HG03039 (cell line): ENCODE measurements at regions not wholly inside any gene's neighbourhood (a gene's known extent, or its start where the extent isn't known, plus 50 kb on each side); places are given as distances from the start of the nearest gene placed in this dataset.
"Not testable (repeated sequence)": the region's sequence is repeated elsewhere in the genome, so short reads cannot be mapped to it uniquely, and the experiment has no call there.

ENCODE experiments used
- ATAC-seq: cut with Tn5 transposase; IDR thresholded peaks from one replicate; pipeline ENCODE4 v1.9.1; 2021; ENCODE audit warnings: mild to moderate bottlenecking, moderate library complexity; ENCODE audit not compliant: unreplicated experiment

DNA sequence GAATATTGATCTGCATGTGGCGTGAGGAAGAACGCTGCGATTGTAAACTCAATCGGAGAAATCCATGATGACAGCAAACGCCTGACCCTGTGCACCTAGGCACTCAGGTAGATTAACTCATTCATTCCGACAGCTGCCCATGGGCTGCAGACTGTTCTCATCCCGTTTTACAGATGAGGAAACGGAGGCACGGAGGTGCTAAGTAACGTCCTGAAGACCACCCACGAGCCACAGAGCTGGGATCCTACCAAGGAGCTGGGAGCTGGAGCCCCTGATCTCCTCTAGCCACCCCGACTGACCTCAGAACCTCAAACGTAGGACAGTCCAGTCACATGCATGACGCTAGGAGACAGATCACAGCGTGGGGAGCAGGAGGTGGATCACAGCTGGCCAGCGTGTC lies 1092.7 kb downstream of the BRD1 start:
- no peak for ATAC-seq

- ATAC-seq: no peak
Measured at GRCh38 chr22:48734359-48734758, 1093.3 kb downstream of the BRD1 start.

- no peak for ATAC-seq
Measured at GRCh38 chr22:48729499-48730171, 1098.0 kb downstream of the BRD1 start.

DNA sequence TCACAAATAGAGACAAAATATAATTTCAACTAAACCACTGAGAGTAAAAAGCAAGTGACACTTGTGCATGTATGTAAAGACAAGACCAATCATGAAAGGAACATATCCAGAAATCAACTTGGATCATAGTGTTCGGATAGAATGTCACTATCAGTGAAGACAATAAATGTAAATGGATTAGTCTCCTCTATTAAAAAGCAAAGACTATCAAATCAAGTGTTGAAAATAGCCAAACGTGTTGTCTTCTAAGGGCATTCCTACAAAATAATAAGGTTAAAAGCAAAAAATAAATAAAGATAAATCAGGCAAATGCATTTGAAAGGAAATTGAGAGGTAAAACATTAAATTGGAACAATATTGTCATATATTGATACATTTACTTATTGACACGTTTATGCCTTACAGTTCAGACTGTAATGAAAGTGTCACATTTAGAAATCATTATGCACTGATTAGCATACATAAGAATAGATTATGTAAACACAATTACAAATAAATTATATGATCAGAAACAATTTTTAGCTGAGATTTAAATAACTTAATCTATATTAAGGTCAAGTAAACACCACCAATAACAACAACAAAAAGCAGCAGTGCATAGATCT lies 1100.1 kb downstream of the BRD1 start:
- no peak for ATAC-seq

GRCh38 chr22:48724899-48725298 lies 1102.8 kb downstream of the BRD1 start:
- no peak for ATAC-seq

- no peak for ATAC-seq
Measured at GRCh38 chr22:48722661-48723060, 1105.0 kb downstream of the BRD1 start.

DNA sequence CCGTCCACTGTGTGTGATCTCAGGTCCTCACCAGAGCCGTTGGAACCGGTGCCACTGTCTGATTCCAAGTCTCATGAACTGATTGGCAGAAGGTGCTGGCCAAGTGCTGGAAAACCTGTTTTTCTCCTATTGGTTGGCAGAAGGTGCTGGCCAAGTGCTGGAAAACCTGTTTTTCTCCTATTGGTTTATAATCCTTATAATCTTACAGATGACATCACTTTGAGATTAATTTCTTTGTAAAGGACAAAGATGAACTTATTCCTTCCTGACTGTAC lies 1106.3 kb downstream of the BRD1 start:
- ATAC-seq: no peak

GRCh38 chr22:48720662-48721394 lies 1106.8 kb downstream of the BRD1 start:
- no peak for ATAC-seq

GRCh38 chr22:48719978-48720661 lies 1107.6 kb downstream of the BRD1 start:
- no peak for ATAC-seq

DNA sequence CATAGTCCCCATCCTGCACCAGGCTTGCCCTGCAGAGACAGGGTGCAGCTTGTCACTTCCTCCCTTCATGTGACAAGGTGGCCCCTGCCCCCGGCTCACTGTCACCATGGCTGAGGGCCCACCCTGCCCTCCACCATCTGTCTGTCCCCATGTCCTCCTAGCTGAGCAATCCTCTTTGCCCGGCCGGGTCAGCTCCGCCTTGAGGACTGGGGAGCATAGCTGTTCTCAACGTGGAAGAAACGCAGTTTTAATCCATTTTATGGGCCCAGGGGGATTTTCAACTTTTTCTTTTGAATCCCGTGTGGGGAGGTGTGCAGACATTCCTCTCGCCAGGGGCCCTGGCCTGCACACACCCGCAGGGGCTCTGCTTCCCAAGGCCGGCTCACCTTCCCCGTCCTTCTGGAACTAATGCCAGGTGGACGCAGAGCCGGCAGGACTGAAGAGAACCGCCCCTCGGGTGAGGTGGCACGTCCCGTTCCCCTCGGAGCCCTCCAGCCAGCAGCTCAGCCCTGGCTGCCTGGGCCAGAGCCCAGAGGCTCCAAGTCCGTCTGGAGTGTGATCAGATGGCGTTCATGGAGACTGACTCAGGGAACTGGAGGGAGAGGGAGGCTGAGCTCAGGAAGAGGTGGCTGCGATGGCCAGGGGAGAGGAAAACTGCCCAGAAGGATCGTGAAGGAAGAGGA lies 1108.7 kb downstream of the BRD1 start:
- no peak for ATAC-seq

DNA sequence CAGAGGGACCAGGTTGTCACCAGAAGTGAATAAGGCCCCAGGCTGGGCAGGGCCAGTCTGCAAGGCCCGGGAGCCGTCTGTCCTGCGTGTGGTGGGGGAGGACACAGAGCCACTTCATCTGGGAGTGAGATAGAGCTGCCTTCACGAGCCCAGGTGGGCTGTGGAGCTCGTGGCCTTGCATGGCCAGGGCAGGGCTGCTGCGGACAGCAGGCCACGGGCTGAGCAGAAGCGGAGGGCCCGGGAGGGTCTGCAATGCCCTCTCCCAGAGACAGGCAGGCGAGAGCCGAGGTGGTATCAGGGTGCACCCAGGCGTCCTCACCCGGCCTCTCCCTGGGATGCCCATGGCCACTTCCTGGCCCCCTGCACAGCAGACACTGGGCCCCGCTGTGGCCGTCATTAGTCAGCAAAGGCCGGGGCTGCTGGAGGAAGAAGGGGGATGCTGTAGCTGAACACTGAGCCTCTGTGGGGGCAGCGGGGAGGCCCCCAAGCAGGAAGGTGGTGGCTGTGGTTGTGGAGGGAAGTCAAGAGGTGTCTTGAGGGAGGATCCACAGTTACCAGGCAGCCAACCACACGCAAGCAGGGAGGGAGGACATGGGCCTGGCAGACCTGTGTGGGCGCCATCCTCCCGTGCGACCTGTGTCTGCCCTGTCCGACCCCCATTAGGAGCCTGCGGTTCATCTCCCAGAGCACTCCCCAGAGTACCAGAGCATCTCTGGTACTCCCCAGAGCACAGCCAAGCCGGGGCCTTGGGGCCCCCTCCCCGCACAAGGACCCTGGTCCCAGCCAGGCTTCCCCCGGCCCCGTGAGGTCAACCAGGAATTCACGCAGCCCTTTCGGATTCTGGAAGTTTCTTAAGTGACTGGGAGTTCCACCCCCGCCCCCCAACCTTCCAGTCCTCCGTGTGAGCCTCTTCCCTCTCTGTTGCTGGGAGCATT lies 1109.5 kb downstream of the BRD1 start:
- ATAC-seq: no peak

- no peak for ATAC-seq
Measured at GRCh38 chr22:48717076-48717810, 1110.4 kb downstream of the BRD1 start.

- not testable (repeated sequence) for ATAC-seq
Measured at GRCh38 chr22:48716154-48716553, 1111.5 kb downstream of the BRD1 start.

GRCh38 chr22:48715511-48715910 lies 1112.2 kb downstream of the BRD1 start:
- ATAC-seq: no peak

- no peak for ATAC-seq
Measured at GRCh38 chr22:48714231-48714630, 1113.4 kb downstream of the BRD1 start.

GRCh38 chr22:48713272-48714205 lies 1114.1 kb downstream of the BRD1 start:
- no peak for ATAC-seq

- no peak for ATAC-seq
Measured at GRCh38 chr22:48712558-48713271, 1115.0 kb downstream of the BRD1 start.

DNA sequence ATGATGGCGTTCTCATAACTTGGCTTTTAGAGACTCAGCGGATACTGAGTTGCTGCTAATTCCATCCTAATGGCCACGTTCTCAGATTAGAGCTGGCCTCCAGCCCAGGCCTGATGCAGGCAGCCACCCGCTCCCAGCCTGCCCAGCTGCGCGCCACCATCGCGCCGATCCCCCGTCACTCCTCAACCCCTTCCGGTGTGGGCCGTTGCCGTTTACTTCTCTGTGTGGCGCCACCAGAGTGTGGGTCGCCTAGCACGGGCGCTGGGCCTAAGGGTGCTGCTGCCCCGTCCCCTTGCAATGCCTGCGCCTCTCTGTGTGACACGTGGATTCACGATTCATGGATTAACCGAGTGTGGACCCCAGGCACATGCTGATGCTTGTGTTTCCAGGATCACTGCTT lies 1116.0 kb downstream of the BRD1 start:
- no peak for ATAC-seq
